ENCODE measurements at regions not wholly inside any gene's neighbourhood (a gene's known extent, or its start where the extent isn't known, plus 50 kb on each side); places are given as distances from the start of the nearest gene placed in this dataset.
"Not testable (repeated sequence)": the region's sequence is repeated elsewhere in the genome, so short reads cannot be mapped to it uniquely, and the experiment has no call there.

DNA sequence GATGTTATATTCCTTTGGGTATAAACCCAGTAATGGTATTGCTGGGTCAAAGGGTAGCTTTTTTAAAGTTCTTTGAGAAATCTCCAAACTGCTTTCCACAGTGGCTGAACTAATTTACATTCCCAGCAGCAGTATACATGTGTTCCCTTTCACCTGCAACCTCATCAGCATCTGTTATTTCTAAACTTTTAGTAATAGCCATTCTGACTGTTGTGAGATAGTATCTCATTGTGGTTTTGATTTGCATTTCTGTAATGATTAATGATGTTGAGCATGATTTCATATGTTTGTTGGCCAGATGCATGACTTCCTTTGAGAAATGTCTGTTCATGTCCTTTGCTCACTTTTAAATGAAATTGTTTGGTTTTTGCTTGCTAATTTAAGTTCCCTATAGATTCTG is 553.1 kb downstream of the SLCO4C1 start:
- DNase-seq (ENCODE audit: low spot score): not testable (repeated sequence)

DNA sequence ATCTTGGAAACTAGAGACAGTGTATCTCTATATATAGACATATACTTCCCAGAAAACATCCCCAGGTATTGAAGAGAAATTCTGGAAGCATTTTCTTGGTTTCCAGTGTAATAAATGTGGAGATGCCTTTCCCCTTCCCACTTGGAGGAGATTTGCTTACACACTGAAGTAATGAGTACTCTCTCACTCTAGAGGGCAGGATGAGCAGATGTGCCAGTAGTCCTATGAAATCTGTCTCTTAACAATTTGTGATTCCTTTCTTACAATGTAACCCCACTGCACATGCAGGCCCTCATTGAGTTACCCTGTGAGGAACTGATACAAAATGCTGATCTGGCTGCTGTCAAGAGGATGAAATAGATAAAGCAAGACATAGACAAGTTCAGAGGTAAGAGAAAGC is 567.2 kb downstream of the SLCO4C1 start:
- DNase-seq (ENCODE audit: low spot score): peak; percentile 52

DNA sequence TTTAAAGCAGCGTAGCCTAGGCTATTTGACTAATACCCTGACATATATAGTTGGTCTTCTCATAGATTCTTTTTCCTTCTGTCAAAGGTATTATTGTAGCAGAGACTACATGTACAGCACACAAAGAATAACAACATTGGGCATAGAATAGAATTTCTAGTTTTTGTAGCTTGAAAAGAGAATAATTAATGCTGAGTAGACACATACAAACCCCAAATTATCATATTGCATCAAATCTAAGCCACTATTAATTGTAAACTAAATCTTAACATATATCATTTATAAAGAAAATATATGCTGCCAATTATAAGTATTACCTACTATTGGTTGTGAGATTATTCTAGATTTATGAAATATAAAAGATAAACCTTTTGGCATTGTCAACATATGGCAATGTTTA is 574.5 kb downstream of the SLCO4C1 start:
- no peak for DNase-seq (ENCODE audit: low spot score)

DNA sequence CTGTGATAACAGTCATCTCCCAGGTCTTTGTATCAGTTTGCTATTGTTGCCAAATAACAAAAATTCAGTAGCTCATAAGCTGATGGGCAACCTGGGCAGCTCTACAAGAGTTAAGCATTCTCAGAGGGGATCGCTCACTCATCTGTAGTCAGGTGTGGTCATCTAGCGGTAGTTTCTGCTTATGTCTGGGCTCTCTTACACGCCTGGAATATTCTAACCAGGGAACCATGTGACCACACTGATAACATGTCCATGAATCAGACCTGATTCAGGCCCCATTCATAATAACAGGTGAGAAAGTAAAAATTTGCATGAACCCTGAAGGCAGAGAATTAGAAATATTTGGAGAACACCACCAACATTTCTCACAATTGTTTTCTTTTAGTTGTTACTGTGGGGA is 576.1 kb downstream of the SLCO4C1 start:
- no peak for DNase-seq (ENCODE audit: low spot score)

DNA sequence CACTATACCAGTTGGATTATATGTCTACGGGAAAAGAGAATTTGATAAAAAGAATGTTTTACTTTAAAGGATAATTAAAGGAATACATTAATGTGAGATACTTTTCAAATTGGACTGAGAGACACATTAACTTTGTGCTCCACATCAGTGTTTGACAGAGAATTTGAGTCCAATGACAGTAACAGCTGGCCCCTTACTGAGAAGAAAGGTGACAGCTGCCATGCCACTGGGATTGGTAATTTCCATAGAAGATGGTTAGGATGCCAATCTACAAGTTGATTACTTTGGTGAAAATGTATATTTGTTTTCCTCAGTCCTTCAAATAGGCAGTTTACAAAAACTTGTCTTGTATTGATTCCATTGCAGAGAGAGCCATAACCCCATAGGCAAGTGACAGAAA is 578.4 kb downstream of the SLCO4C1 start:
- no peak for DNase-seq (ENCODE audit: low spot score)

DNA sequence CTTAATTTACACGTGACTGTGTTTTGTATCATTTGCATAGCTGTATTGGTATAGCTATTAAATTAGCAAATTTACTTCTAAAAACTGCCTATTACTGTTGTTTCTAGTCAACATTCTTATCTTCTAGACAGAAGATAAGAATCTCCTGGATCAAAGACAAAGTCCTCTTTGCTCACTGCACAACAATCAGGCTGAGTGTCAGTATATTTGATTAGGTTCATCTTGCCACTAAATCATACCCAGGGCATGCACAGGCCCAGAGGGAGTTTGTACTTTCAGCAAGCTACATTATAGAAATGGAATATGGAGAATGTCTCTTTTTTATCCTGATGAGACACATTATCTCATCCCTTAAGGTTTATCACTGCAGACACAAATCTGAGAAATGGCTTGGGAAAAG is 579.1 kb downstream of the SLCO4C1 start:
- DNase-seq (ENCODE audit: low spot score): no peak

DNA sequence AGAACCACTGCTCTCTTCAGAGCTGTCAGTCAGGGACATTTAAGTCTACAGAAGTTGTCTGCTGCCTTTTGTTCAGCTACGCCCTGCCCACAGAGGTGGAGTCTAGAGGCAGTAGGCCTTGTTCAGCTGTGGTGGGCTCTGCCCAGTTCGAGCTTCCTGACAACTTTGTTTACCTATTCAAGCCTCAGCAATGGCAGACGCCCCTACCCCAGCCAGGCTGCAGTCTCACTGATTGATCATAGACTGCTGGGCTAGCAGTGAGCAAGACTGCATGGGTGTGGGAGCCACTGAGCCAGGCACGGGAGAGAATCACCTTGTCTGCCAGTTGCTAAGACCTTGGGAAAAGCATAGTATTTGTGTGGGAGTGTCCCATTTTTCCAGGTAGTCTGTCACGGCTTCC is 580.3 kb downstream of the SLCO4C1 start:
- DNase-seq (ENCODE audit: low spot score): not testable (repeated sequence)

DNA sequence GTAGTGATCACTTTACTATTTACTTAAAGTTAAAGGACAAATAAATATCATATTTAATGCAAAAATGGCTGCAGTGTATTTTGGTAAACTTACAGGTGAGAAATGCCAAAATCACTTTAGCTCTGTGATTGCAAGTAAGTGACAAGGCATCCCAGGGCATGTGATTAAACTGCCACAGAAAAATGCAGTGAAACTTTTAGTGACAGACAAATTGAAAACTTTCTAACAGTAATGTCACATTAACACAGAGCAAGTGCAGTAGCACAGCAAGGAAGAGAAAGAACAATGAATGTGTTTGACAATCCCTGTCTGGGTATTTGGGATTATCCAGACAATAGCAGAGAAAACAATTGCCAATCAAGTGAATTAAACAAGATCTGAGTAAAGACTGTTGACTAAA is 606.8 kb downstream of the SLCO4C1 start:
- DNase-seq (ENCODE audit: low spot score): no peak

DNA sequence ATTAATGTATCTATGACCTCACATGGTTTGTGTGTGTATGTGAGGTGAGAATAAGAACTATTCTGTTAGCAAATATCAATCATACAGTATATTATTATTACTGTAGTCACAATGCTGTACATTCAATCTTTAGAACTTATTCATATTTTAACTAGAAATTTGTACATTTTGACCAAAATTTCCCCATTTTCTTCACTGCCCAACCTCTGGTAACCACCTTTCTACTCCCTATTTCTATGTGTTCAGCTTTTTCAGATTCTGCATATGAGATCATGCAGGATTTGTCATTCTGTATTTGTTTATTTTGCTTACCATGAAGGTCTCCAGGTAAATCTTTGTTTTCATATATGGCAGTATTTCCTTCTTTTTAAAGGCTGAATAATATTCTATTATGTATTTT is 607.9 kb downstream of the SLCO4C1 start:
- no peak for DNase-seq (ENCODE audit: low spot score)

DNA sequence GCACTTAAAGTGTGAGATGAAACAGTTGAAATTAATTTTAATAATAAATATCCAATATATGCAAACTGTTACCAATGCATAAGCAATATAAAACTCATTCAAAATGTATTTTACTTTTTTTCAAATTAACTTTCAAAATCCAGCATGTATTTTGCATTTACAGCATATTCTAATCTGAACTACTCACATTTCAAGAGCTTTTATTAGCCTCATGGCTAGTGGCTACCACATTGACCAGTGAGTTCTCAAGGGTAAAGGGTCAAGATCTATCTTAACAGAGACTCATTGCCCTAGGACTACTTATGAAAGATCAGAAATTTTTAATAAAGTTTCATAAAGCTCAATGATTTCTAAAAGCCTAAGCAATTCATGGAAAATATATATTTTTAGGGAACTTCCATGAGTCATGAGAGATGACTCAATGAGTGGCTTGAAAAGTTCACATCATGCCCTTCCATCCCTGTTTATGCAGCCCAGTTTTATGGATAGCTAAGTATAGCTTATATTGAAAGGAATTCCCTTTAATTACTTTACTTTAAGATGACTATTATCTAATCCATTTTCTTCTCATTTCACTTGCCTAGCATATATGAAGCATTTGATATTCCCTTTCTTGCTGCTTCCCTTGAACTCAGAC is 608.6 kb downstream of the SLCO4C1 start:
- DNase-seq (ENCODE audit: low spot score): peak; percentile 27

DNA sequence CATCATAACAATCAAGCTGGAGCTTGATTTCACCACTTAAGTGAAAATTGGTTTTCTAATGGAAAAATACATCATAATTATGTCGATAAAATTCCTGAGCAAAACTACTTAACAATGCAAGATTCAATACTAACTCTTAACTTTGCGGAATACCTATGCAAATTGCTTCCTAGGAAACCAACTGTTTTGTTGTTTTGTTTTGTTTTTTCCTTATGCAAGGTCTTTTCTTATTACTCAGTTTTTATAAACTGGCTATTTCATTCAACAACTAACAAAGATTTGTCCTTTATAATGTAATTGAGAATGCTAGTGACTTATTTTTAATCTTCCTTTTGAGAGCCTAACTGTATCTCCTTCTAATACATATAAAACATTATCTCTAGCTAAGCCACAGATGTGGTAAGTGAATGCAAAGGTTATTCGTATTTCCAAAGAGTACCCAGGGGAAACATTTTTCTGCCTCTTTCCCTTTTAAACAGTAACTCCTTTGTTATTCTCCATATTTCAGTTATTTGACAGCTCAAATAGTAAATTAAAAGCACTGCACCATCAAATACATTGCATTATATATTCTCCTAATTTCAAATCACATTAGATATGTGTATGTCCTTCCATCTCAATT is 609.4 kb downstream of the SLCO4C1 start:
- DNase-seq (ENCODE audit: low spot score): no peak

DNA sequence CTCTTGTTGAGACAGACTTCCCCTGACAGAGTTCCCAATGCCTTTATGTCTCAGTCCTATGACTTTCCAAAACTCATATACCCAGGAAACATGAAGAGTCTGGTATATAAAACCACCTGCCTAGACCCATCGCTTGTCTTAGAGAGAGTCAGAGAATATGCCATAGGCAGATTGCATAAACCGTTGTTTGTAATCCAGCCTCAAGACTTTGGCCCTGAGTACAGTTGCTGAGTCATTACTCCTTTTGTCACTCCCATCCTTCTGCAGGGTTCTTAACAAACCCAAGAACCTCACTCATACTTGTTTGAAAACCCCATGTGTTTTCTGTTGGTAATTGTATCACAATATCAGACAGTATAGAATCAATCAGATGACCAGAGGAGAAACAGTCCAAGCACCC is 616.3 kb downstream of the SLCO4C1 start:
- peak; percentile 19 for DNase-seq (ENCODE audit: low spot score)

DNA sequence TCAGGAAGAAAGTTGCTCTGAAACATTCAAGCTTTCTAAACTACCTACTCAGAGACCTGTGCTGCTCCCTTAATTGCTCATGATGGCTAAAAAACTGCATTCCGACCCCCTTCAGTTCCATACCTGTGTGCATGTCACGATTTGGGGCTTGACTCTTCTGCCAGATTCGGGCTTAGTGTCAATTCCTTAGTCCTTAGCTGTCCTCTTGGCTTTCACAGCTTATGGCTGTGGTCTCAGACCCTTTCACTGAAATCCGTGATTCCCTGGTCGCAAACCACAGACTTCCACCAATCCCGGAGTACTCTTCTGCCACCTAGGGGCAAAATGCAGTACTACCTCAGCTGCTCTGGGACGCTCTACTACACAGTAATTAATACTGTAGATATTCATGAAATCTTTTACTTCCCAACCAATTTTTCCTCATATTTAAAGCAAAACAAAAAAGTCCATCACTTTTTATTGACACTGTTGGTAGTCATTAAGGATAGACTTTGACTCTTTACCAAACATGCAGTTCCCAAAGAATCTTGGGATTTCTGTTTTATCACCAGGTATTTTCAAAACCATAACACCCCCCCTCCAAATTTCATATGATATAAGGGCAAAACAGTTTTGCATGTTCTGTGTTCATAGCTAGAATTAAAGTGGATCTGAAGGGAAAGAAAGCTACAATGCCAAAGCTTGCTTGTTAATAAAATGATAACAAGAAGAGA is 617.4 kb downstream of the SLCO4C1 start:
- peak; percentile 64 for DNase-seq (ENCODE audit: low spot score)

DNA sequence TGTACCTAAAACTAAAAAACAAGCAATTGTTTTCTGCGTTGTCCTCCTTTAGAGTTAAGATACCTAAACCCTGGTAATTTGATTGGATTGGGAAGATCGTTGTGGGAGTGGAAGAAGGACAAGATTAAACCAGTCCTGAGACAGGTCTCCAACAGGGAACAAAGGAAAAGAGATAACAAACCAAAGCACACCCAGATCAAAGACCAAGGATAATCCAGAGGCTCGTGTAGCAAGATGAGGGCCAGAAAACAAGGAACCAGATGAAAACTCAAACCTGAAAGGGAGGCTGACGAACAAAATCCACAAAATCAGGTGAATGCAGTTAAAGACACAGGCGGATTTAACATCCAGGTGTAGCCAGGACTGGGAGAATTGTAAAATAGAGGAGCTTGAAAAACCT is 618.1 kb downstream of the SLCO4C1 start:
- no peak for DNase-seq (ENCODE audit: low spot score)

DNA sequence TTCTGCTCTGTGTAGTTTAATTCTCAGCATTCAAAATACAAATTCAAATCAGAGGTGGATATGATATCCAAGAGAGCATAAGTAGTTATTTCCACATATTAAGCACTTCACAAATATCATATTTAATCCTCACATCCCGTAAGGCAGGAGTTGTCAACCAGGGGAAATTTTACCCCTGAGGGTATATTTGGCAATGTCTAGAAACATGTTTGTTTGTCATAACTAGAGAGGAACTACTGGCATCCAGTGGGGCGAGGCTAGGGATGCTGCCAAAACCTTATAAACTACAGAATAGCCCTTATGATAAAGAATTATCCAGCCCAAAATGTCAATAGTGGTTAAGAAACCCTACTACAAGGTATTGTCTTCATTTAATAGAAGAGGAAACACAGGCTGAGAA is 619.4 kb downstream of the SLCO4C1 start:
- no peak for DNase-seq (ENCODE audit: low spot score)

DNA sequence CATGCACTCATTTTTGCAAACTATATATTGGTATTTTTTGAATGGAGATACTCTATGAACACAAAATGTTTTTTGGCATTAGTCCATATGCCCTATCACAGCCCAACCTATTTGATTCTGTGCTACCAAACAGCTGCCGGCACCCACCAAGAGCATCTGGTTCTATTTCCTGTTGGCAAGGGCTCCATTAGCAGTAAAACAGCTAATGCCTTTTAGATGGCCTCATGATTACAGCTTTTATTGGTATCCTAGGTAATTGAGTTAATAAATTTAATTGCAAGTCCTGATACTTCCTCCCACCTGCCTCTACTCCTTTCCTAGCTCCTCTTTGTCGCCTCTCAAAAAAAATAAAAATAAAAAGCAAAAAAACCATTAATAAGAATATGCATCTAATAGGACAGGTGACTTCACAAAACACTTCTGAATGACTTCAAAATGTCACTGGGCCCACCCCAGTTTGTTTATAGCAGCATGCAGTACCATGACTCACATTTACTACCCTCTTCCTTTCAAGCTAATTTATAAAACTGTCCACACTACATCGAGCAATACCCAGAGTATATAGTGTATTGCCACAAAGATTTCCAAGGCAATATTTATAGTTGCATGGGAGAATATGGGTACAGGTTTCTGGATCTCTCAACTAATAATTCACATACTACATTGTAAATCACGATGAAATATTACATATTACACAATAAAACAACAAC is 620.4 kb downstream of the SLCO4C1 start:
- no peak for DNase-seq (ENCODE audit: low spot score)

DNA sequence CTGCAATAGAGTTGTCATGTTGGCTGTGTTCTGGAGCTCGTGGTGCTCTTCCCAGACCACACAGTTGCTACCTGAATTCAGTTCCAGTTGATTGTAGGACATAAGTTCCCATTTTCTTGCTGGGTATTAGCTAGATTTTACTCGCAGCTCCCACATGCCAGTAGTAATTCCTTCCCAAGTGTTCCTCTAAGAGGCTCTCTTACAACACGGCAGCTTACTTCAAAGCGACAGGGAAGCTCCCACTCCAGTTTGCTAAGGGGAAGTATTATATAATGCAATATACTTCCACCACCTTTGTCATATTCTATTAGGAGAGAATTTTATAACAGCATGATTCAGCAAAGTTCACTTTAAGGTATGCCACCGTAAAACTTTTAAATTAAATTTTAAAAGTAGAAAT is 623.0 kb downstream of the SLCO4C1 start:
- no peak for DNase-seq (ENCODE audit: low spot score)

DNA sequence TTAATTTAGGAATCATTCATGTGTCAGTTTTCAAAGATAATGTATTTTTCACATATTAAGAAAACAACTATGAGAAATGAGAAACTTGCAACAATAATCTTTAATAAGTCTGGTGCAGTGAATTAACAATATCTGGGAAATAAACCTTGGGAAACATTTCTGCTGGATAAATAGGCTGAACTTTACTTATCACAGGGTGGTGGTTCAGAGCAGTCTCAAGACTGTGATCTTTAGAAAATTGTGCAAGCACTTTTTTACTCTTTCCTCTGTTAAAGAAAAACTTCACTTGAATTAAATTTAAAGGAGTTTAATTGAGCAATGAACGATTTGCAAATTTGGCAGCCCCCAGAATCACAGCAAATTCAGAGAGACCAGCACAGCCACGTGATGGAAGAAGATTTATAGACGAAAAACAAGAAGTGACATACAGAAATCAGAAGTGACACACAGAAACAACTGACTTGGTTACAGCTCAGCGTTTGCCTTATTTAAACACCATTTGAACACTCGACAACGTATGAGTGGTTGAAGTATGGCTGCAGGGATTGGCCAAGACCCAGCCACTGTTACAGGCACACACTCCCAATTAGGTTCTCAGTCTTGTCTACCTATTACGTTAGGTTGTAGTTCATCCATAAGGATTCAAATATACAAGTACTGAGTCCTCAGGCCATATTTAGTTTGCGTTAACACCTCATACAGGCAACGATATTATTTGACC is 631.9 kb downstream of the SLCO4C1 start:
- no peak for DNase-seq (ENCODE audit: low spot score)

DNA sequence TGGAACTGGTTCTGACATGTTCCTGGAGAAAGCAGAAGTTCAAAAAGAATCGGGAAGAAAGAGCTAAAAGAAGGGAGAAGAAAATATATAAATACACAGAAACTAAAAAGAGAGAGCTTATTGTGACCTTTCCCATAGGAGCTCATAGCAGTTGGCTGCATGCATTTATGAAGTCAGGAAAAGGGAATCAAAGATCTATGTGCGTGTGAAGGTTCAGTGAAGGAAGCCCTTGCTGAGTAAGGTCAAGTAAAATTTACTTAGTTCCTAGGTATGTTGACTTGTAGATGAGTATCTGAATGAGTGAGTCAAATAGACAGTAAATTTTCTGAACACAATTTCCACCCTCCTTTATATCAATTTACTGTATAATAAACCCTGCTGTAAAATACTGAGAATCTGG is 632.5 kb downstream of the SLCO4C1 start:
- no peak for DNase-seq (ENCODE audit: low spot score)

DNA sequence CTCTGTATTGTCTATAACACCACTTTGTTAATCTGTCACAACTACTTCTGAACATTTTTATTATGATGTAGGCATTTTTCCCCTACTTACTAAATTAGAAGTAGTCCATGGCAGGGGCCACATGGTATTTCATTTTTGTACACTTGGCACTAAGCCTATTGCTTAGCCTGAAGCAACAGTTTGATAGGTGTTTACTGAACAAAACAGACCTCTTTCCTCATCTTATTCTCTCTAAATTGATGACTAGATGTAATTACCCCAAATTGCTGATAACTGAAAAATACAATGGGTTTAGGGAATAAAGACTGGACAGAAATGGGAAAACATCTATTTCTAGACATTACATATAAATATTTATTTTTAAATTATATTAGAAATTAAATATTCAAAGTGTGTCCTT is 633.8 kb downstream of the SLCO4C1 start:
- DNase-seq (ENCODE audit: low spot score): no peak

DNA sequence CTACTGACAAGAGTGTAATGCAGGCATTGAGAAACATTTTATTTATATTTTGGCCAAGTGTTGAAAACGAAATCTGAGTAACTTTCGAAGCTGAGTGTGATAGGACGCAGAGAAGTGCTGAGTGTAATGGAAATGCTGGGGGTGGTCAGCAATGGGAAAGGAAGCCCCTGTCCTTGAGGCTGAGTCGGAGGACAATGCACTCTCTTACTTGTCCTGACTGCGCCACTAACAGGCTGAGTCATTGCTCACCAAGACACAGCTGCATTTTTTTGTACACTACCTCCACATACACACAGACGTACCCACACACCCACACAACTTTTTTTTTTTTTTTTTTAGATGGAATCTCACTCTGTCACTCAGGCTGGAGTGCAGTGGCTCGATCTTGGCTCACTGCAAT is 637.7 kb downstream of the SLCO4C1 start:
- peak; percentile 6 for DNase-seq (ENCODE audit: low spot score)

DNA sequence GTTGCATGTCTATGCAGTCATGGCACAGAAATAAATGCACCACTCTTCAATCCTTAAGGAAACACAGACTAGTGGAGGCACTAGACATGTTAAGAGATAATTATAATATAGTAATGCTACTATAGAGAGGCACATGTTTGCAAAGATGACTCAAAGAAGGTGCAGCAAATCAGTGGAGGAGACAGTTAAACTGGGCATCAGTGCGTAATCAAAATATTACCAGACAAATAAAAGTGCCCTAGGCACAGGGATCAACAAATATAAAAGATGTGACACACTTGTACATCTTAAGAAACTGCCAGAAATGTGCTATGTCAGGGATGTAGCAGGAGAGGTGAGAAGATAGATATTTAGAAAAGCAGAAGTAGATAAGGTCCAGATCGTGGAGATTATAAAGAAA is 642.1 kb downstream of the SLCO4C1 start:
- no peak for DNase-seq (ENCODE audit: low spot score)

Measured in RKO (cell line).